ENCODE measurements at regions not wholly inside any gene's neighbourhood (a gene's known extent, or its start where the extent isn't known, plus 50 kb on each side); places are given as distances from the start of the nearest gene placed in this dataset.

DNA sequence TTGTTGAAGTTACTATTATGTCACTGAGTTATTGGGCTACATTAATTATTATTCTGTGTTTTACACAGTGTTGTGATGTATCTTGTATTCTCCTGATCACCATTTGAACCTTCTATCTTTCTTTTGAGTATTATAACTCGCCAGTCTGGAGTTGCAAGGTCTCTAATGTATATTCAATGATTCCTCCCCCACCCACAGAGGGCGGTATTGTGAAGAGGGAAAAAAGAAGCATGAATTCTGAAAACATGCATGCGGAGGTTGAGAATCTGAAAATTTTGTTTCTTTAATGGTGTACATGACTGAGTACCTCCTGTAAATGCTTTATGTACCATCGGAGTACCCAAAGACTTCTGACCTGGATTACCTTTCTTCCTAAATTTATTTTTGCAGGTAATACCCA, 266.6 kb downstream of the NR4A2 start:
- Mint-ChIP-seq H3K4me1 (no peaks in the 10 kb centered on the region), H3K27ac (no peak overlapping the region), H3K9me3 (ENCODE audit: insufficient read depth) (no peaks in the 10 kb centered on the region), H3K4me3 (no peak overlapping the region), H3K27me3 (no peaks in the 10 kb centered on the region)
- Histone ChIP-seq H2AFZ (ENCODE audit: insufficient read depth, low read depth, low read length, poor library complexity, severe bottlenecking) (no peak overlapping the region), H3K27ac (ENCODE audit: low read length in 2 of 2) (no peak overlapping the region), H3K27me3 (replicated peaks in 1 of 4; ENCODE audit: control extremely low read depth in 1 of 4, control insufficient read depth in 3 of 4, insufficient read depth in 4 of 4, low read length in 3 of 4) (no peaks in the 10 kb centered on the region), H3K4me2 (replicated peaks; ENCODE audit: low read depth, low read length, poor library complexity, severe bottlenecking) (no peak overlapping the region), H3K4me3 (ENCODE audit: control extremely low read depth in 1 of 5, extremely low read depth in 1 of 5, insufficient read depth in 1 of 5, low read depth in 2 of 5, low read length in 4 of 5) (no peak overlapping the region), H3K36me3 (replicated peaks in 1 of 2; ENCODE audit: control extremely low read depth in 1 of 2, control insufficient read depth in 1 of 2, extremely low read depth in 1 of 2, insufficient read depth in 2 of 2, low read length in 1 of 2) (no peaks in the 10 kb centered on the region), H3K4me1 (ENCODE audit: control insufficient read depth in 2 of 2, insufficient read depth in 2 of 2, low read length in 2 of 2) (no peaks in the 10 kb centered on the region), H3K9me3 (ENCODE audit: control extremely low read depth in 1 of 3, control insufficient read depth in 2 of 3, insufficient read depth in 1 of 3, low read length in 2 of 3) (no peaks in the 10 kb centered on the region), H3K9ac (ENCODE audit: low read length) (no peak overlapping the region), H3K79me2 (ENCODE audit: control insufficient read depth, insufficient read depth, low read length) (no peaks in the 10 kb centered on the region), H4K20me1 (ENCODE audit: control insufficient read depth, insufficient read depth, low read length, poor library complexity, severe bottlenecking) (no peaks in the 10 kb centered on the region)
- POLR2A ChIA-PET = no interaction called here
- CTCF ChIA-PET = no interaction called here
- TF ChIP-seq CTCF (IDR thresholded peaks at IDR 0.05) = no peak
- intact Hi-C loops (cut with micrococcal nuclease) = no loop called here
- no peak for ATAC-seq (ENCODE audit: low read depth)
- DNase-seq = no peak
- whole genome bisulfite sequencing (ENCODE audit: insufficient coverage) = no CpG with 5 or more reads among the region's 4 CpGs

GRCh38 chr2:156064540-156064939, 268.0 kb downstream of the NR4A2 start:
- Histone ChIP-seq H3K36me3 (replicated peaks in 1 of 2; ENCODE audit: control extremely low read depth in 1 of 2, control insufficient read depth in 1 of 2, extremely low read depth in 1 of 2, insufficient read depth in 2 of 2, low read length in 1 of 2) (no peaks in the 10 kb centered on the region), H3K4me2 (replicated peaks; ENCODE audit: low read depth, low read length, poor library complexity, severe bottlenecking) (no peak overlapping the region), H4K20me1 (ENCODE audit: control insufficient read depth, insufficient read depth, low read length, poor library complexity, severe bottlenecking) (no peaks in the 10 kb centered on the region), H3K4me3 (ENCODE audit: control extremely low read depth in 1 of 5, extremely low read depth in 1 of 5, insufficient read depth in 1 of 5, low read depth in 2 of 5, low read length in 4 of 5) (no peak overlapping the region), H2AFZ (ENCODE audit: insufficient read depth, low read depth, low read length, poor library complexity, severe bottlenecking) (no peak overlapping the region), H3K27me3 (replicated peaks in 1 of 4; ENCODE audit: control extremely low read depth in 1 of 4, control insufficient read depth in 3 of 4, insufficient read depth in 4 of 4, low read length in 3 of 4) (no peaks in the 10 kb centered on the region), H3K9me3 (ENCODE audit: control extremely low read depth in 1 of 3, control insufficient read depth in 2 of 3, insufficient read depth in 1 of 3, low read length in 2 of 3) (no peaks in the 10 kb centered on the region), H3K79me2 (ENCODE audit: control insufficient read depth, insufficient read depth, low read length) (no peaks in the 10 kb centered on the region), H3K27ac (ENCODE audit: low read length in 2 of 2) (no peak overlapping the region), H3K9ac (ENCODE audit: low read length) (no peak overlapping the region), H3K4me1 (ENCODE audit: control insufficient read depth in 2 of 2, insufficient read depth in 2 of 2, low read length in 2 of 2) (no peaks in the 10 kb centered on the region)
- no peak overlapping the region for H3K27ac Mint-ChIP-seq
- CTCF ChIA-PET = no interaction called here
- no peaks in the 10 kb centered on the region for H3K27me3 Mint-ChIP-seq
- no peak for DNase-seq
- no peak for ATAC-seq (ENCODE audit: low read depth)
- H3K9me3 Mint-ChIP-seq (ENCODE audit: insufficient read depth) = no peaks in the 10 kb centered on the region
- H3K4me3 Mint-ChIP-seq = no peak overlapping the region
- TF ChIP-seq EZH2 (IDR thresholded peaks at IDR 0.05; ENCODE audit: borderline replicate concordance, insufficient read depth, low read depth, low read length, poor library complexity, severe bottlenecking) (no peak), CTCF (IDR thresholded peaks at IDR 0.05) (no peak)
- POLR2A ChIA-PET = no interaction called here
- WGBS (ENCODE audit: insufficient coverage) = no CpG with 5 or more reads among the region's 1 CpG
- intact Hi-C loops (cut with micrococcal nuclease) = no loop called here
- H3K4me1 Mint-ChIP-seq = no peaks in the 10 kb centered on the region

All from B cell (primary cell).